HG03139 (cell line): ENCODE measurements at regions not wholly inside any gene's neighbourhood (a gene's known extent, or its start where the extent isn't known, plus 50 kb on each side); places are given as distances from the start of the nearest gene placed in this dataset.
"Not testable (repeated sequence)": the region's sequence is repeated elsewhere in the genome, so short reads cannot be mapped to it uniquely, and the experiment has no call there.

Experiments used
- ATAC-seq: cut with Tn5 transposase; IDR thresholded peaks from one replicate; pipeline ENCODE4 v1.9.1; 2021; ENCODE audit not compliant: unreplicated experiment

GRCh38 chr10:33867199-33867789, 532.8 kb upstream of the NRP1 start:
- ATAC-seq, result not testable (repeated sequence)

- no peak for ATAC-seq
Observed at GRCh38 chr10:33863352-33863751, 528.9 kb upstream of the NRP1 start.

- no peak for ATAC-seq
Observed at GRCh38 chr10:33862536-33863105, 528.2 kb upstream of the NRP1 start.

GRCh38 chr10:33861833-33862232, 527.4 kb upstream of the NRP1 start:
- ATAC-seq, result no peak

- no peak for ATAC-seq
Observed at GRCh38 chr10:33861016-33861704, 526.7 kb upstream of the NRP1 start.

- ATAC-seq, result no peak
Observed at GRCh38 chr10:33860552-33860951, 526.1 kb upstream of the NRP1 start.

GRCh38 chr10:33859319-33860022, 525.0 kb upstream of the NRP1 start:
- no peak for ATAC-seq

GRCh38 chr10:33858326-33858725, 523.9 kb upstream of the NRP1 start:
- ATAC-seq, result no peak

GRCh38 chr10:33853221-33853620, 518.8 kb upstream of the NRP1 start:
- ATAC-seq, result not testable (repeated sequence)

- no peak for ATAC-seq
Observed at GRCh38 chr10:33843379-33843778, 508.9 kb upstream of the NRP1 start.

- ATAC-seq, result no peak
Observed at GRCh38 chr10:33841678-33842077, 507.2 kb upstream of the NRP1 start.

- no peak for ATAC-seq
Observed at GRCh38 chr10:33838731-33839130, 504.3 kb upstream of the NRP1 start.

- no peak for ATAC-seq
Observed at GRCh38 chr10:33837736-33838135, 503.3 kb upstream of the NRP1 start.

GRCh38 chr10:33835556-33835955, 501.1 kb upstream of the NRP1 start:
- no peak for ATAC-seq

- ATAC-seq, result no peak
Observed at GRCh38 chr10:33833566-33833965, 499.1 kb upstream of the NRP1 start.

GRCh38 chr10:33832124-33832787, 497.8 kb upstream of the NRP1 start:
- no peak for ATAC-seq

- no peak for ATAC-seq
Observed at GRCh38 chr10:33831591-33831990, 497.1 kb upstream of the NRP1 start.

- ATAC-seq, result not testable (repeated sequence)
Observed at GRCh38 chr10:33829899-33830298, 495.4 kb upstream of the NRP1 start.

- no peak for ATAC-seq
Observed at GRCh38 chr10:33828592-33828991, 494.1 kb upstream of the NRP1 start.

GRCh38 chr10:33826186-33826585, 491.7 kb upstream of the NRP1 start:
- no peak for ATAC-seq

GRCh38 chr10:33822774-33823173, 488.3 kb upstream of the NRP1 start:
- no peak for ATAC-seq
